GM18867 (cell line): ENCODE measurements at regions not wholly inside any gene's neighbourhood (a gene's known extent, or its start where the extent isn't known, plus 50 kb on each side); places are given as distances from the start of the nearest gene placed in this dataset.
A peak's percentile ranks its signal among the peaks of the same experiment; 100 is the strongest.

Source experiments
- ATAC-seq: cut with Tn5 transposase; IDR thresholded peaks from one replicate; pipeline ENCODE4 v1.9.1; 2021; ENCODE audit warnings: mild to moderate bottlenecking, moderate library complexity; ENCODE audit not compliant: unreplicated experiment

DNA sequence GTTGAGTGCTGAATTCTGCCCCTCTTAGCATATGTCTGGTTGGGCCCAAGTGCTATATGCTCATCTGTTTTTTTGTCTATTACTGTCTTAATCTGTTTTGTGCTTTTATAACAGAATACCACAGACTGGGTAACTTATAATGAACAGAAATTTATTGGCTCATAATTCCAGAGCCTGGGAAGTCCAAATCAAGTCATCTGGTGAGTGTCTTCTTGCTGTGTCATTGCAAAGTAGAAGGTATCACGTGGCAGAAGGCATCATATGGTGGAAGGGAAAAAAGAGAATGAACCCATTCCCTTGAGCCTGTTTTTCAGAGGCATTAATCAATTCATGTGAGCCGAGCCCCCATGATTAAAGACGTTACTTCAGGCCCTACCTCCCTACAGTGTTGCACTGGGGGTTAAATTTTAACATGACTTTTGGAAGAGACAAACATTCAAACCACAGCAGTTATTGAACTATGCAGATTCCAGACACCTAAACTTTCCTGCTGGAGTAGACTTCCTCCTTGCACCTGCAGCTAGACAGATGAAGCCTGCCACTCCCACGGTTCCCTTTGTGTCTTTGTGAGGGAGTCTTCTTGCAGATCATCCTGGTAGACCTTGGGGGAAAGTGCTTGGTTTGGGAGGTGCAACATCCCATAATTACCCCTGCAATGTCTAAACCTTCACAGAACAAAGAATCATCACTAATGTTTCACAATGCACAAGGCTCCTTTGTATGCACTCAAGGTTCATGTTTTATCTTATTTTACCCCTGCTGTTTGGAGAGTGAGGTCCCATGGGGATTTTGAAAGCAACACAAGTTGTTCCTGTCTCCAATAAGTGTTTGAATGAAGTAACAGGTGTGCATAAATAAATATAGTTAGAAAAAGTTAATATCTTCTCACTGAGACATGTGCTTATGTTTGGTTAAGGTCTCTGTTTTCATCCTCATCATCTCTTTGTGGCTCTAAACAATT lies 64.7 kb upstream of the XCR1 start:
- ATAC-seq, result no peak

DNA sequence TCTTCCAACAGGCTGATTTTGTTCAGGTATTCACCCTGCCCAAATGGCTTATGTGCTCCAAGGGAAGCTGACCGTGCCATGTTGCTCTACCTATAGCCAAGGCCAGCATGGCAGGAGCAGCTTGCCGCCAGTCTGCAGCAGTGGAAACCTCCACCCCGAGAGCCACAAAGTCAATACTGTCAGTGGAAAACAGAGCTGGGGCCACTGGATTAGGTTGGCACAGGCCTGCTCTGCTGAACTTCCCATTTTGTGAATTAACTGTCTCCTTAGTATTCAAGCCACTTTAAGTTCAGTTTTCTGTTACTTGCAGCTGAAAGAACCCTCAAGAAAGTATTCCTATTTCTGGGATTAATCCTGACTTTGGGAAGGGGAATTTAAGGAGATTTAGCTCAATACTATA lies 63.8 kb upstream of the XCR1 start:
- no peak for ATAC-seq

DNA sequence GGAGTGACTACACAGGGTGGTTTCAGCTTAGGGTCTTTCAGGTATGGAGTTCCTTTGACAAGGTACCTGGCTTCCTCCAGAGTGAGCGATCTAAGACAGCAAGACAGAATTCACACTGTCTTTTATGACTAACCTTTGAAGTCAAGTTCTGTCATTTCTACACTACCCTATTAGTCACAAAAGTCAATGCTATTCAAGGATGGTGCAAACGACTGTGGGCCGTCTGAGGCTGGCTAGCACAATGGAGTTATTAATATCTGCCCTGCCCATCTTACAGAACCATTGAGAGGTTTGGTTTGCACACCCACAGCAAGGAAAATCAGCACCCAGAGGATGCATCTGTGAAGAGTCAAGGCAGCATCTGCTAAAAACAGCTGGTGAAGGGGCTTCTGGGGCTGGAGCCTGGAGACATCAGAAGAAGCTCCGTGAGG lies 62.9 kb upstream of the XCR1 start:
- peak; percentile 36 for ATAC-seq

DNA sequence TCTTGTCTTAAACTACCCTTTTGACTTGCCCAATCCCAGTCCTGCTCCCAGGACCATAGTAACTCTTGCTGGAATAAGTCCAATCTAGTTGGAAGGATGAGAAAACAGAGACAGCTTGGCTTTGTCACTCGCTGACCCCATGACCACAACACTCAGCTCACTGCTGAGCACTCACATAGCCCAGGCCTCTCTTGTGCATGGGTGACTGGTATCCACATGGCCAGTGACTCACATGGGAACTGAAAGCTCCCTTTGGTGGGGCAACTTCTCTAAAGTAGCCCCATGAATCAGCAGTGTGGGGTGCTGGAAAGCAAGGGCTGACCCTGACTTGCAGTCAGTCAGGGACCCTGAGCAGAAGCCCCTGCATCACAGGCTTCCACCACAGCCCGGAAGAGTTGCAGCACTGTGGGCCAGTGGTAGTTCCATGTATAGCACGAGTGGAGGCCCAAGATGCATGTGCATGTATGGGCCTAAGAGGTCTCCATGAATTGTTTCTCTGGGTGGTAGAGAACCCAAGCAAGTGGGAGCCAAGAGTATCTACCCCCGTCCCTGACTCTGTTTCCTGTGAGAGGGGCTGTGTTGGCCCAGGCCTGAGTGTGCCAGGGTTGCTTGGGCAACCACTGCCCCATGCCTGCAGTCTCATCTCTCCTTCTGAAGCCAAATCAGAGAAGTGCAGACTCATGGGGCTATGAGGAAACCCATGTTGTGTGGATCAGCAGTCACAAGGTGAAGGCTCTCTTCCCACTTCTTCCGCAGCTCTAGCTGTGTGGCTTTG lies 62.1 kb upstream of the XCR1 start:
- ATAC-seq, result peak; percentile 74

DNA sequence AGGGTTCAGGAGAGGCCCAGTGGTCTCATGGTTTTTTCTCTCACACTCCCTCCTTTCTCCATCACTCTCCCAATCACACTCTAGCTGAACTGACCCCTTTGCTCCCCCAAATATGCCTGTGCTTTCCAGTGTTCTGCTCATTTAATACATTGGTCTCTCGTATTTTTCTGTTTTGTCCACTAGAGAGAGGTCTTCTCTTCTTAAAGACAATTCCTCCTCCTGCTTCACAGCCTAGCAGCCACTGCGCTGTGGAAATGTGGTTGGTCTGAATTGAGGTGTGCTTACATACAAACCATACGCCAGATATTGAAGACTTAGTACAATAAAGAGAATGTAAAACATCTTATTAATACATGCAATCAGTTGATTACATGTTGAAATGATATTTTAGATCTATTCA lies 60.6 kb upstream of the XCR1 start:
- no peak for ATAC-seq

DNA sequence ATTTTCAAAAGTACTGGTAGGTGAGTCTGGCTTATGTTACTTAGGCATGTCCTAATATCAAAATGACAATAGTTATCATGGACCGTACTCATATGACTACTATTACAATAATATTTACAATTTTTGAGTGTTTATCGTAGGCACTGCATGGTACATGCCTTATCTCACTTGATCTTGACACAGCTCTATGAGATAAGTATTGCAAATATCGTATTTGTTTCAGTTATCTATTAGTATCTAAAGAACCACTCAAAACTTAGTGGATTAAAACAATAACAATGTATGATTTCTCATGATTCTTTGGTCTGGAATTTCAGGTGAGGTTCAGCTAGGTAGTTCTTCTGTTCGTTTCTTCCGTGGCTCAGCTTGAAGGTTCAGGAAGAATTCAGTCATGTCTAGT lies 59.7 kb upstream of the XCR1 start:
- ATAC-seq, result no peak

DNA sequence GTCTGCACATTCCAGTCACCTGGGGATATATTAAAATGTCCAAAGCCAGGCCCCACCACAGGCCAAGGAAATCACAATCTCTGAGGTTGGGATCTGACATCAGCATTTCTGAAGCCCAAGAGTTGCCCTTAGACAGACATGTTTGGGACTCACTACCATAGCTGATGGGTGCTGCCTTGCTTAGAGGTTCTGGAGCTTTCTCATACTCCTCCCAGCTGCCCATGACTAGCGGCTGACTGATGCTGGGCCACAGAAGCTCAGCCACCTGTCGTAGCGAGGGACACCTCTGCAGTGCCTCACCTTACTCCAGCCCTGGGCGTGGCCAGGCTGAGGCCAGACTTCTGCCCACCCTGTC lies 58.8 kb upstream of the XCR1 start:
- no peak for ATAC-seq

DNA sequence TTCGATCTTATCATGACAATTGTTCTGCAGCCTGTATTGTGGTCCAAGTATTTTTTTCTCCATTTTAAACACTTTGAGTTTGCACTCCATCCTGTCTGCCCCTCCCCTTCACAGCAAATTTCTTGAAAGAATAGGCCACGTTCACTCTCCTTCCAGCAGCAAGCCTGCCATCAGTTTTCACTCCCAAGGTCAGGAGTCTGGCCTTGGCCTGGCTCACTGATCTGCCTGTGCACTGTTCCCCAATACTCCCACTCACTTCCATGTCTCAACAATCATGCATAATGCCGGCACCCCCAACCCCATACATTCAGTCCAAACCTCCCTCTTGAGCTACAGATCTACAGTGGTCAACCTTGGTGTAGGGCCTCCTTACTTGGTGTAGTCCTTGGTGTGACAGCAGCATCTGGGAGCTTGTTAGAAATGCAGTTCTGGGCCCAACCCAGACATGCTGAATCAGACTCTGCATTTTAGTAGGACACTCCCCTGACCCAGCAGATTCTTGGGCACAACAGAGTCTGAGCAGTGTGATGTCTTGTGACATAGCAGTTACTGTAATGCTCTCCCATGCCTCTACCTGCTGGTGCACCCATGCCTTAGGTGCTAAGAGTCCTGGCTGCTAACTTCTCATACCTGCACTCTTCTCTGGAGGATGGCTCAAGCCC lies 58.3 kb upstream of the XCR1 start:
- ATAC-seq, result no peak

DNA sequence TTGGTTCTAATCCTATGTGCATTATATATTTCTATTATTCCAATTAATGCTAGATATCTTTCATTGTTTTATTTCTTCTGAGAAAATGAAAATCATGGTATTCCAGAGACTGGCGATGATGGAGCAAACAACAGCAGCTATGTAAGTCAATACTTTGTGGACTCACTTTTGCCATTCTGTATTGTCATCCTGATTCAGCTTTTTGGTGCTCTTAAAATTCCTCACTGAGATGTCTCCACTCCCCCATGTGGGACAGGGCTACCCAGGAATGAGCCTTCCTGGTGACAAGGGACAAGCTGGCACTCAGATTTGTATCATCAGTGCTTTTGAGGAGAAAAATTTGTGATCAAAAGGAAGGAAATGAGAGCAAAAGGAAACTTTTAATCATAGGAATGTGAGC lies 56.7 kb upstream of the XCR1 start:
- ATAC-seq, result no peak

DNA sequence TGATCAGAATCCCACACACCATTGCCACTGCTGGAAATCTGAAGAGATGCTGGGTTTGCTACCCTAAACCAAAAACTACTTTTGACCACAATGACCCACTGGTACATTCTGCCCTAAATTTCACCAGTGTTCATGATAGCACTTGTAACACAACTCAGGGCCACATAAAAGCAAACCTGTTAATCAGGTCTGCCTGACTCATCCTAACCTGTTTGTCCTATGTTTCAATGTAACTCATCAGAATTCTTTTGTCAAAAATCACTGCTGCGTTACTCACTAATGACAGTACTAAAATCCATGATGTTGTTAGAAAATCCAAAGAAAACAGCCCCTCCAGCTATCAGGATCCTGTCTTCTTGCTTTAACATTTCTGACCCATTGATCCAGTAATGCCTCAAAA lies 55.6 kb upstream of the XCR1 start:
- ATAC-seq, result no peak

DNA sequence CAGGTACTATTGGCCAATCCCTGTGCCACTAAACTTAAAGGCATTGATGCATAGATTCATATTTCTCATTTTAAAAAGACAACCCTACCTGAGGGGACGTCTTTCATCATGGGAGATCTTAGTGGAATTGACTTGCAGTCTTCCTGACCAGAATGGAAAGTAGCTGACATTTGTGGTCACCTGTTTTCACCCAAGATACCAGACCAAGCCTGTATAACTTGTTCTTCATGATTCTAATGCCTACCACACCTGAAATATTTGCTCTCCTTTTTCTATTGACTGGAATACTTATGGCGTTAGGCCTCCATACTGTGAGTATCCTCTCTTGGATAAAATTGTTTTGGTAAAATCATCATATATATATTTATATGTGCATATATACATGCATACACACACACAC lies 54.7 kb upstream of the XCR1 start:
- ATAC-seq, result no peak

DNA sequence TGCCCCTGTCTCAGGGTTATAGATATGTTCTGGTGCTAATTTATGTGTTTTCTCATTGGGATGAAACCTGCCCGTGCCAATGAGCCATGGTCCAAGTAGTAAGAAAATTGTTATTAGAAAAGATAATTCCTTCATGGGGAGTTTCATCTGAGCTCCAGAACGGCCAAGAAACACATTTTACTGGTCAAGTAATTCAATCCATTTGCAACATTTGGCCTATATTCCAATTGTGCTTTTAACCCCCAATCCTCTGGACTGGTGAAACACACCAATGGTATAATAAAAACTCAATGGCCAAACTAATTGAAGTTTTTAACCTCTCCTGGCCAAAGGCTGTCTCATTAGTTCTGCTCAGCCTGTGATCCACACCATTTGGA lies 53.7 kb upstream of the XCR1 start:
- no peak for ATAC-seq

DNA sequence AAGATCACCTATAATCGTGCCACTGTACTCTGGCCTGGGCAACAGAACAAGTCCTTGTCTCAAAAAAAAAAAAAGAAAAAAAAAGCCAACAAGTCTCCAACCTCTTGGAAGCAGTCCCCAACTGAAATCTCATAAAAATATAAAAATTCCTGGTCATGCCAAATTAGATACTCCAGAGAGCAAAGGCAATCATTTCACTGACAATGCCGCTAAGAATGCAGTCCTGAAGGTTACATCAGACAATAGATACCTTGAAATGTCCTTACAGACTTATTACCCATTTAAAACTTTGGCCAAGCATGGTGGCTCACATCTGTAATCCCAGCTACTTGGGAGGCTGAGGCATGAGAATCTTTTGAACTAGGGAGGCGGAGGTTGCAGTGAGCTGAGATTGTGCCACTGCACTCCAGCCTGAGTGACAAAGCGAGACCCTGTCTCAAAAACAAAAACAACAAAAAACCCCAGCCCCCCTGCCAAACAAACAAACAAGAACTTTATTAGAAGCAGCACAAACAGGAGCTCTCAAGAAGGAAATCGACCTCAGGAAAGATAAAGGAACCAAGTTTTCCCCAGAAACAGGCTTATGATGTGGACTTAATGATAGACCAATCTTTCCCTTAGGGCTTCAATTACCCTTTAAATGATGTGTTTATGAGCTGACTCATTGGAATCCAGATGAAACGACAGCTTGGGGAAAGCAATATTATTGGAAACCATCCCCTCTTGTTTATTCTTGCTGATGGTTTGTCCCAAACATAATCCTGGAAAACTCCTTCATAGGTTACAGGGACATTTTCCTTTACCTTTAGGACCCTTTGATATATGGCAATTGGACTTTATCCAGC lies 53.1 kb upstream of the XCR1 start:
- ATAC-seq, result no peak

DNA sequence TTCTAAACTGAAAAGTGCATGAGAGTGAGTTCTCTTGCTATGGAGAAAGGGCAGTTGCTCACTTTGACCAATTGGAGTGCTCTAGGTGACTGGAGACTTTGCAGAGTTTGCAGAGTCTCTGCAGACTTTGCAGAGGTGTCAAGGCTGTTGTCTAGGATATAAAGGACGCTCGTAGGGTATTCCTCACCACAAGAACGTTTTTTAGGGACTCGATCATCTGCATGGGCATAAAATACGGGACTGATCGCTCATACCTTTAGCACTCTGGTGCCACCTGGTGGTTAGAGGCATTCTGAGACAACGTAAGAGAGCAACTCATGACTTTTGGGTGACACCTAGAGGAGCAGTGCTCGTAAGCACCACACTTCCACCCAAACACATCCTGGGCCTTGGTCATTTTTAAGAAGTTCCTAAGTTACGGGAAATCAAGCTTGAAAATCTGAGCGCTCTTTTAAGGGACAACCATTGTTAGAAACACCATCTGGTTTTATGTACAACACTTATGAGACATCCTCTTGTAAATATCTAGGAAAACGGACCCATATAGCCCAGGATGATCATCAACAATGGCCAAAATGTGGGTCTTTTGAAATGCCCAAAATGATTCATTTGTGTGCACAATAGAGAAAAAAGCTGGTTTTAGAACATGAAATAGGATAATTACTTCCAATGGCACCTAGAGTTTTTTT lies 51.6 kb upstream of the XCR1 start:
- ATAC-seq, result peak; percentile 81
